DOHH2 (cell line): ENCODE measurements at regions not wholly inside any gene's neighbourhood (a gene's known extent, or its start where the extent isn't known, plus 50 kb on each side); places are given as distances from the start of the nearest gene placed in this dataset.

Experiments
- H3F3A ChIP-seq: fragments of 200-600 bp; sonication (generic), shearing (Covaris generic); 2 replicates; pipeline ENCODE4 v1.6.0; 2016; ENCODE audit warnings: antibody characterized with exemption, mild to moderate bottlenecking; ENCODE audit not compliant: control insufficient read depth, insufficient read depth
- H3K27ac ChIP-seq: fragments of 200-600 bp; sonication (generic); 2 replicates; pipeline ENCODE4 v1.5.1; 2014; ENCODE audit warnings: low read depth, mild to moderate bottlenecking, low read length, moderate library complexity
- H3K27me3 ChIP-seq: fragments of 200-600 bp; sonication (generic); 2 replicates; pipeline ENCODE4 v1.6.1; 2014; ENCODE audit warnings: mild to moderate bottlenecking, low read length, mixed read lengths; ENCODE audit not compliant: control insufficient read depth
- H3K36me3 ChIP-seq: fragments of 200-600 bp; sonication (generic); 2 replicates; pipeline ENCODE4 v1.6.1; 2014; ENCODE audit warnings: mild to moderate bottlenecking, low read length, moderate library complexity, mixed read lengths; ENCODE audit not compliant: control insufficient read depth
- H3K4me1 ChIP-seq: fragments of 200-600 bp; sonication (generic); 2 replicates; pipeline ENCODE4 v1.6.1; 2014; ENCODE audit warnings: mild to moderate bottlenecking, low read length, mixed read lengths; ENCODE audit not compliant: control insufficient read depth
- H3K4me2 ChIP-seq: fragments of 200-600 bp; sonication (generic); 2 replicates; pipeline ENCODE4 v1.6.0; 2014; ENCODE audit warnings: mild to moderate bottlenecking, low read length, moderate library complexity
- H3K4me3 ChIP-seq: fragments of 200-600 bp; sonication (generic); 2 replicates; pipeline ENCODE4 v1.5.1; 2014; ENCODE audit warnings: mild to moderate bottlenecking, low read length, mixed read lengths
- H3K79me2 ChIP-seq: fragments of 200-600 bp; sonication (generic); 2 replicates; pipeline ENCODE4 v1.6.1; 2014; ENCODE audit warnings: mild to moderate bottlenecking, low read length, mixed read lengths; ENCODE audit not compliant: control insufficient read depth
- H3K9me2 ChIP-seq: fragments of 200-600 bp; sonication (generic); replicated peaks from 2 replicates; pipeline ENCODE4 v1.6.1; 2014; ENCODE audit warnings: mild to moderate bottlenecking, low read length, mixed read lengths; ENCODE audit not compliant: control insufficient read depth
- H3K9me3 ChIP-seq: fragments of 200-600 bp; sonication (generic); 2 replicates; pipeline ENCODE4 v1.6.1; 2014; ENCODE audit warnings: antibody characterized with exemption, low read length, mixed read lengths; ENCODE audit not compliant: control insufficient read depth, insufficient read depth
- H4K20me1 ChIP-seq: fragments of 200-600 bp; sonication (generic); 2 replicates; pipeline ENCODE4 v1.6.0; 2014; ENCODE audit warnings: low read depth, mild to moderate bottlenecking, antibody characterized with exemption, low read length, moderate library complexity; ENCODE audit not compliant: control insufficient read depth, insufficient read depth
- CTCF ChIP-seq: fragments of 200-600 bp; sonication (generic); IDR thresholded peaks from one replicate; pipeline ENCODE4 v1.5.1; 2014; ENCODE audit warnings: antibody characterized with exemption, mild to moderate bottlenecking, low read depth, low read length; ENCODE audit not compliant: poor library complexity, severe bottlenecking
- EZH2phosphoT487 ChIP-seq: fragments of 200-600 bp; sonication (generic); IDR thresholded peaks from 2 replicates; pipeline ENCODE4 v1.6.1; 2017; ENCODE audit warnings: borderline replicate concordance, mild to moderate bottlenecking, antibody characterized with exemption, low read length, moderate library complexity, mixed read lengths

DNA sequence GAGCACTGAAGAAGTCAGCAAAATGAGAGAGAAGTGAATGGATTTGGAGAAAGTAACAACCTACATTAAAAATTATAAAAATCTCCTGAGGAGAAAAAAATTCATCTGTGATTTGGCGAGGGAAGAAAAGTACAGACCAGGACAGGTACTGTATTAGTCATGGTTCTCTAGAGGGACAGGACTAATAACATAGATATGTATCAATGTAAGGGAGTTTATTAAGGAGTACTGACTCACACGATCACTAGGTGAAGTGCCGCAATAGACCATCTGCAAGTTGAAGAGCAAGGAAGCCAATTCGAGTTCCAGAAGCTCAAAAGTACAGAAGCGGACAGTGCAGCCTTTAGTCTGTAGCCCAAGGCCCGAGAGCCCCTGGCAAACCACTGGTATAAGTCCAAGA is 1004.4 kb upstream of the ALCAM start:
- H3K36me3 ChIP-seq, result no peaks in the 10 kb centered on the region
- no peak overlapping the region for H3K27ac ChIP-seq
- TF ChIP-seq CTCF, result no peak
- TF ChIP-seq EZH2phosphoT487, result no peak
- H3K79me2 ChIP-seq, result no peaks in the 10 kb centered on the region
- no peaks in the 10 kb centered on the region for H3K4me1 ChIP-seq
- no peaks in the 10 kb centered on the region for H4K20me1 ChIP-seq
- H3K4me2 ChIP-seq, result no peak overlapping the region
- H3F3A ChIP-seq, result no peaks in the 10 kb centered on the region
- no peaks in the 10 kb centered on the region for H3K9me2 ChIP-seq
- no peaks in the 10 kb centered on the region for H3K27me3 ChIP-seq
- no peak overlapping the region for H3K4me3 ChIP-seq
- no peaks in the 10 kb centered on the region for H3K9me3 ChIP-seq

DNA sequence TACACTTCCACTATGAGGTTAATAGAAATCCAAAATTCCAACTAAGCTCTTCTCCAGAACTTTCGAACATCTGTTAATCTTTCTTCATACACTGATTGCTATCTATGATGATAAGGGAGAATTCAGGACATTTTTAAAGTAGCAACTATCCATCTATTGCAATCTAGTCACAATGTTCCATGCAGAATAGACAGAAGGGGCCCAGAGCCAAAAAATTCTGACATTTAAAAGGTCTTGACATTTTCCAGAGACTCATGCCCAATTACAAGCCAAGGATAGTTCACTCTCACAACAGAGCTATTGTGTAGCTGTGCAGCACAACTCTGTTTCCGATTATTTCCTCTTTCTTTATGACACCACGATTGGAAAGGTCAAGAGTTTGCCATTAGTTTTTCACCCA is 999.7 kb upstream of the ALCAM start:
- Histone ChIP-seq H4K20me1 (no peaks in the 10 kb centered on the region), H3K9me2 (no peaks in the 10 kb centered on the region), H3K27me3 (no peaks in the 10 kb centered on the region), H3F3A (no peaks in the 10 kb centered on the region), H3K9me3 (no peaks in the 10 kb centered on the region), H3K4me3 (no peak overlapping the region), H3K4me1 (no peaks in the 10 kb centered on the region), H3K27ac (no peak overlapping the region), H3K79me2 (no peaks in the 10 kb centered on the region), H3K36me3 (no peaks in the 10 kb centered on the region), H3K4me2 (no peak overlapping the region)
- TF ChIP-seq EZH2phosphoT487 (no peak), CTCF (no peak)

DNA sequence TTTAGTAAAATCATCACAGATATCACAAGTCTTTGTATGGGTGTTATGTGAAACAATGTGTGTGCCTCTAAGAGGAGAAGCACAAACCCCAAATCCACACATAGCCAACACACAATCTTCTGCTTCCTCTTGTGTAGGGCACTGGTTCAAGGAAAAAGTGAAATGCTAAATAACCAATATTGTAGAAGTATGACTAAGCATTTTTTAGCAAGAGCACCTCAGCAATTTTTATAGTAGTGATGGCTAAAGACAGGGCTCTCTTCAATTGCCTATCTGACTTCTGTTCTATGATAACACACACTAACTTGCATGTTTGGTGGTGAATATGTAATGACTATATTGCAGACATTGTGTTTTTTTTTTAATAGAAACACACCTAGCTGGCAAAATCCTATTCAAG is 997.9 kb upstream of the ALCAM start:
- Histone ChIP-seq H3K27me3 (no peaks in the 10 kb centered on the region), H4K20me1 (no peaks in the 10 kb centered on the region), H3K9me2 (no peaks in the 10 kb centered on the region), H3K36me3 (no peaks in the 10 kb centered on the region), H3K79me2 (no peaks in the 10 kb centered on the region), H3K4me2 (no peak overlapping the region), H3K9me3 (no peaks in the 10 kb centered on the region), H3K27ac (no peak overlapping the region), H3K4me3 (no peak overlapping the region), H3F3A (no peaks in the 10 kb centered on the region), H3K4me1 (no peaks in the 10 kb centered on the region)
- TF ChIP-seq CTCF (no peak), EZH2phosphoT487 (no peak)

DNA sequence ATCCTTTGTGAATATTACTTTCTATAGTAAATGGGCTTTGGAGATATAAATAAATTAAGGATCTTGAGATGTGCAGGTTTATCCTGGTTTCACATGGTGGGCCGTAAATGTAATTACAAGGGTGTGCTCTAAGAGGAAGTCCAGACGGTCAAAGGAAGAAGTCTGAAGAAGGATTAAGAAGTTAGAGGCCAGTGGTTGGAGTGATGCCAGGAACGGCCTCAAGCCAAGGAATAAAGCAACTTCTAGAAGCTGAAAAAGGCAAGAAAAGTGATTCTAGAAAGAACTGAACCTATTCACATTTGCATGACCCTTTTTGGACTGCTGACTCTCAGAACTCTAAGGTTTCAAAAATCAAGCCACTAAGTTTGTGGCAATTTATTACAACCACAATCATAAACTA is 981.3 kb upstream of the ALCAM start:
- Histone ChIP-seq H3K79me2 (no peaks in the 10 kb centered on the region), H3K4me1 (no peaks in the 10 kb centered on the region), H3K27me3 (no peaks in the 10 kb centered on the region), H4K20me1 (no peaks in the 10 kb centered on the region), H3K9me2 (no peaks in the 10 kb centered on the region), H3K4me2 (no peak overlapping the region), H3K36me3 (no peaks in the 10 kb centered on the region), H3K27ac (no peak overlapping the region), H3F3A (no peaks in the 10 kb centered on the region), H3K4me3 (no peak overlapping the region), H3K9me3 (no peaks in the 10 kb centered on the region)
- TF ChIP-seq EZH2phosphoT487 (no peak), CTCF (no peak)
